GM18502 (cell line): ENCODE measurements at regions not wholly inside any gene's neighbourhood (a gene's known extent, or its start where the extent isn't known, plus 50 kb on each side); places are given as distances from the start of the nearest gene placed in this dataset.
"Not testable (repeated sequence)": the region's sequence is repeated elsewhere in the genome, so short reads cannot be mapped to it uniquely, and the experiment has no call there.

Experiments
- ATAC-seq: cut with Tn5 transposase; IDR thresholded peaks from one replicate; pipeline ENCODE4 v1.9.1; 2021; ENCODE audit warnings: mild to moderate bottlenecking; ENCODE audit not compliant: unreplicated experiment, poor library complexity

GRCh38 chr11:122604621-122605020, 50.9 kb upstream of the UBASH3B start:
- no peak for ATAC-seq

- no peak for ATAC-seq
These were observed 54.1 kb upstream of the UBASH3B start for GRCh38 chr11:122601141-122602125.

GRCh38 chr11:122600290-122600689, 55.2 kb upstream of the UBASH3B start:
- ATAC-seq, result no peak

- no peak for ATAC-seq
These were observed 56.1 kb upstream of the UBASH3B start for GRCh38 chr11:122599434-122599833.

- ATAC-seq, result no peak
These were observed 56.6 kb upstream of the UBASH3B start for GRCh38 chr11:122598971-122599370.

- no peak for ATAC-seq
These were observed 58.0 kb upstream of the UBASH3B start for GRCh38 chr11:122597511-122597910.

GRCh38 chr11:122594986-122595645, 60.4 kb upstream of the UBASH3B start:
- ATAC-seq, result no peak

- no peak for ATAC-seq
These were observed 61.8 kb upstream of the UBASH3B start for GRCh38 chr11:122593473-122594420.

- ATAC-seq, result no peak
These were observed 62.9 kb upstream of the UBASH3B start for GRCh38 chr11:122592641-122593040.

GRCh38 chr11:122584670-122585069, 70.9 kb upstream of the UBASH3B start:
- ATAC-seq, result no peak

GRCh38 chr11:122580071-122580470, 75.5 kb upstream of the UBASH3B start:
- ATAC-seq, result not testable (repeated sequence)

GRCh38 chr11:122578171-122578825, 77.2 kb upstream of the UBASH3B start:
- ATAC-seq, result no peak

- ATAC-seq, result no peak
These were observed 82.9 kb upstream of the UBASH3B start for GRCh38 chr11:122572592-122572991.

GRCh38 chr11:122563761-122564160, 91.8 kb upstream of the UBASH3B start:
- no peak for ATAC-seq

GRCh38 chr11:122559734-122560382, 95.7 kb upstream of the UBASH3B start:
- no peak for ATAC-seq

GRCh38 chr11:122559218-122559617, 96.3 kb upstream of the UBASH3B start:
- not testable (repeated sequence) for ATAC-seq

GRCh38 chr11:122557163-122557562, 98.4 kb upstream of the UBASH3B start:
- ATAC-seq, result not testable (repeated sequence)

- no peak for ATAC-seq
These were observed 98.9 kb upstream of the UBASH3B start for GRCh38 chr11:122556605-122557004.

- no peak for ATAC-seq
These were observed 117.5 kb upstream of the UBASH3B start for GRCh38 chr11:122538060-122538459.
